Vagina (tissue), 2 donors: ENCODE measurements at regions not wholly inside any gene's neighbourhood (a gene's known extent, or its start where the extent isn't known, plus 50 kb on each side); places are given as distances from the start of the nearest gene placed in this dataset.

Experiments
- DNase-seq, 2 donors: peaks; one replicate each; pipeline ENCODE4 v3.0.0-alpha.2; 2017; ENCODE audit errors: extremely low spot score in 2 of 2
- H3K27ac ChIP-seq: fragments of 200-600 bp; sonication (generic); one replicate; pipeline ENCODE4 v1.5.1; 2019
- H3K27me3 ChIP-seq: fragments of 200-600 bp; sonication (generic); one replicate; pipeline ENCODE4 v1.5.1; 2019
- H3K36me3 ChIP-seq, 2 donors: fragments of 200-600 bp; sonication (generic); one replicate each; pipeline ENCODE4 v1.5.1; 2017 to 2019
- H3K4me1 ChIP-seq: fragments of 200-600 bp; sonication (generic); one replicate; pipeline ENCODE4 v1.5.1; 2019
- H3K4me3 ChIP-seq, 2 donors: fragments of 200-600 bp; sonication (generic); 1 replicate in 1 of 2; 2 replicates in 1 of 2; pipeline ENCODE4 v1.5.1; 2016 to 2019
- H3K9me3 ChIP-seq: fragments of 200-600 bp; sonication (generic); one replicate; pipeline ENCODE4 v1.5.1; 2019
- CTCF ChIP-seq, 3 experiments: fragments of 450-650 bp in 2 of 3; fragments of 200-600 bp in 1 of 3; sonication (generic) in 1 of 3; IDR thresholded peaks; one replicate each; pipeline ENCODE4 v1.5.1; 2017 to 2019; ENCODE audit warnings: antibody characterized with exemption in 3 of 3, mild to moderate bottlenecking in 2 of 3, moderate library complexity in 2 of 3
- POLR2A ChIP-seq, 2 donors: fragments of 450-650 bp; IDR thresholded peaks; one replicate each; pipeline ENCODE4 v1.6.1; 2017; ENCODE audit warnings: antibody characterized with exemption in 2 of 2, mild to moderate bottlenecking in 2 of 2, moderate library complexity in 2 of 2
- POLR2AphosphoS5 ChIP-seq, 2 donors: sonication (generic); formaldehyde crosslinking; IDR thresholded peaks; one replicate each; pipeline ENCODE4 v1.9.0; 2017; ENCODE audit warnings: antibody characterized with exemption in 2 of 2, mild to moderate bottlenecking in 2 of 2, low read depth in 1 of 2; ENCODE audit not compliant: insufficient read depth in 1 of 2
- intact Hi-C: fragments of 100-400 bp; cut with DNase I; formaldehyde crosslinking; loops from one replicate; pipeline ENCODE4 v1.15.1; 2023

GRCh38 chr19:30910485-30911240 is 438.6 kb downstream of the TSHZ3 start:
- Histone ChIP-seq H3K36me3 (no peaks in the 10 kb centered on the region), H3K9me3 (no peaks in the 10 kb centered on the region), H3K27ac (no peak overlapping the region), H3K4me3 (no peak overlapping the region), H3K4me1 (no peaks in the 10 kb centered on the region), H3K27me3 (no peaks in the 10 kb centered on the region)
- DNase-seq = no peak
- intact Hi-C loops = no loop called here
- TF ChIP-seq POLR2AphosphoS5 (IDR thresholded peaks at IDR 0.05; ENCODE audit: insufficient read depth in 1 of 2, low read depth in 1 of 2) (no peak), CTCF (IDR thresholded peaks at IDR 0.05) (no peak), POLR2A (IDR thresholded peaks at IDR 0.05) (no peak)

GRCh38 chr19:30909216-30909615 is 440.0 kb downstream of the TSHZ3 start:
- H3K27me3 ChIP-seq = no peaks in the 10 kb centered on the region
- H3K27ac ChIP-seq = no peak overlapping the region
- no peaks in the 10 kb centered on the region for H3K9me3 ChIP-seq
- intact Hi-C loops = no loop called here
- DNase-seq = no peak
- no peak for TF ChIP-seq CTCF (IDR thresholded peaks at IDR 0.05)
- no peak for TF ChIP-seq POLR2A (IDR thresholded peaks at IDR 0.05)
- no peak for TF ChIP-seq POLR2AphosphoS5 (IDR thresholded peaks at IDR 0.05; ENCODE audit: insufficient read depth in 1 of 2, low read depth in 1 of 2)
- no peaks in the 10 kb centered on the region for H3K4me1 ChIP-seq
- H3K36me3 ChIP-seq = no peaks in the 10 kb centered on the region
- H3K4me3 ChIP-seq = no peak overlapping the region

GRCh38 chr19:30908262-30908771 is 440.9 kb downstream of the TSHZ3 start:
- Histone ChIP-seq H3K27me3 (no peaks in the 10 kb centered on the region), H3K4me3 (no peak overlapping the region), H3K4me1 (no peaks in the 10 kb centered on the region), H3K27ac (no peak overlapping the region), H3K9me3 (no peaks in the 10 kb centered on the region), H3K36me3 (no peaks in the 10 kb centered on the region)
- no peak for DNase-seq
- intact Hi-C loops = no loop called here
- TF ChIP-seq POLR2AphosphoS5 (IDR thresholded peaks at IDR 0.05; ENCODE audit: insufficient read depth in 1 of 2, low read depth in 1 of 2) (no peak), POLR2A (IDR thresholded peaks at IDR 0.05) (no peak), CTCF (IDR thresholded peaks at IDR 0.05) (no peak)

- Histone ChIP-seq H3K4me1 (no peaks in the 10 kb centered on the region), H3K27me3 (no peaks in the 10 kb centered on the region), H3K27ac (no peak overlapping the region), H3K36me3 (no peaks in the 10 kb centered on the region), H3K9me3 (no peaks in the 10 kb centered on the region), H3K4me3 (no peak overlapping the region)
- intact Hi-C loops = no loop called here
- no peak for DNase-seq
- TF ChIP-seq CTCF (IDR thresholded peaks at IDR 0.05) = no peak
- no peak for TF ChIP-seq POLR2A (IDR thresholded peaks at IDR 0.05)
- no peak for TF ChIP-seq POLR2AphosphoS5 (IDR thresholded peaks at IDR 0.05; ENCODE audit: insufficient read depth in 1 of 2, low read depth in 1 of 2)
Observed at GRCh38 chr19:30906871-30907270, 442.4 kb downstream of the TSHZ3 start.

- H3K4me1 ChIP-seq = no peaks in the 10 kb centered on the region
- intact Hi-C loops = no loop called here
- no peaks in the 10 kb centered on the region for H3K9me3 ChIP-seq
- H3K27me3 ChIP-seq = no peaks in the 10 kb centered on the region
- H3K36me3 ChIP-seq = no peaks in the 10 kb centered on the region
- no peak for DNase-seq
- H3K27ac ChIP-seq = no peak overlapping the region
- H3K4me3 ChIP-seq = no peak overlapping the region
- no peak for TF ChIP-seq CTCF (IDR thresholded peaks at IDR 0.05)
- no peak for TF ChIP-seq POLR2A (IDR thresholded peaks at IDR 0.05)
- TF ChIP-seq POLR2AphosphoS5 (IDR thresholded peaks at IDR 0.05; ENCODE audit: insufficient read depth in 1 of 2, low read depth in 1 of 2) = no peak
Observed at GRCh38 chr19:30900051-30900450, 449.2 kb downstream of the TSHZ3 start.
